ENCODE measurements at regions not wholly inside any gene's neighbourhood (a gene's known extent, or its start where the extent isn't known, plus 50 kb on each side); places are given as distances from the start of the nearest gene placed in this dataset.

DNA sequence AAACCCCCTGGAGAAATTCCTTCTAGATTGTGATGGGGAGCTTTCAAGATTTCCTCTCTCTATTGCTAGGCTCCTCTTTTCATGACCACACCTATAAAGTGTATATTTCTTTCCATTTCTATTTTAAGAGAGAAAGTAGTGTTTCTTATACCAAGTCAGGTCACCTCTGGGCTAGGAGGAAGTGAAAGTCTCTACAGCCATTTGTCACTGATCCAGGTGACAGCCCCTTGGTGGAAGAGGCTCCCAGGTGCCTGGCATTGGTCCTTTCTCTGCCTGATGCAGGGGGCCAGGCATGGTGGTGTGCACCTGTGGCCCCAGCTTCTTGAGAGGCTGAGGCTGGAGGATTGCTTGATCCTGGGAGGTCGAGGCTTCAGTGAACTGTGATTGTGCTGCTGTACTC, 64.7 kb downstream of the DHCR7 start:
- intact Hi-C loops (cut with DNase I): no loop called here
- Histone ChIP-seq H3K36me3 (replicated peaks in 1 of 2; ENCODE audit: insufficient read depth in 1 of 2, low read depth in 2 of 2) (no peaks in the 10 kb centered on the region), H3K27me3 (no peaks in the 10 kb centered on the region), H3K4me1 (no peaks in the 10 kb centered on the region), H3K9me3 (no peaks in the 10 kb centered on the region), H3K27ac (no peak overlapping the region), H3K4me3 (no peak overlapping the region)
- ATAC-seq (no peak), DNase-seq (no peak)
- 100% methylated on average over 1 of the region's 1 CpG for WGBS, 2 donors
- TF ChIP-seq POLR2A (IDR thresholded peaks at IDR 0.05): no peak
- TF ChIP-seq, protein P1, sequence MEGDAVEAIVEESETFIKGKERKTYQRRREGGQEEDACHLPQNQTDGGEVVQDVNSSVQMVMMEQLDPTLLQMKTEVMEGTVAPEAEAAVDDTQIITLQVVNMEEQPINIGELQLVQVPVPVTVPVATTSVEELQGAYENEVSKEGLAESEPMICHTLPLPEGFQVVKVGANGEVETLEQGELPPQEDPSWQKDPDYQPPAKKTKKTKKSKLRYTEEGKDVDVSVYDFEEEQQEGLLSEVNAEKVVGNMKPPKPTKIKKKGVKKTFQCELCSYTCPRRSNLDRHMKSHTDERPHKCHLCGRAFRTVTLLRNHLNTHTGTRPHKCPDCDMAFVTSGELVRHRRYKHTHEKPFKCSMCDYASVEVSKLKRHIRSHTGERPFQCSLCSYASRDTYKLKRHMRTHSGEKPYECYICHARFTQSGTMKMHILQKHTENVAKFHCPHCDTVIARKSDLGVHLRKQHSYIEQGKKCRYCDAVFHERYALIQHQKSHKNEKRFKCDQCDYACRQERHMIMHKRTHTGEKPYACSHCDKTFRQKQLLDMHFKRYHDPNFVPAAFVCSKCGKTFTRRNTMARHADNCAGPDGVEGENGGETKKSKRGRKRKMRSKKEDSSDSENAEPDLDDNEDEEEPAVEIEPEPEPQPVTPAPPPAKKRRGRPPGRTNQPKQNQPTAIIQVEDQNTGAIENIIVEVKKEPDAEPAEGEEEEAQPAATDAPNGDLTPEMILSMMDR (IDR thresholded peaks at IDR 0.05): no peak

DNA sequence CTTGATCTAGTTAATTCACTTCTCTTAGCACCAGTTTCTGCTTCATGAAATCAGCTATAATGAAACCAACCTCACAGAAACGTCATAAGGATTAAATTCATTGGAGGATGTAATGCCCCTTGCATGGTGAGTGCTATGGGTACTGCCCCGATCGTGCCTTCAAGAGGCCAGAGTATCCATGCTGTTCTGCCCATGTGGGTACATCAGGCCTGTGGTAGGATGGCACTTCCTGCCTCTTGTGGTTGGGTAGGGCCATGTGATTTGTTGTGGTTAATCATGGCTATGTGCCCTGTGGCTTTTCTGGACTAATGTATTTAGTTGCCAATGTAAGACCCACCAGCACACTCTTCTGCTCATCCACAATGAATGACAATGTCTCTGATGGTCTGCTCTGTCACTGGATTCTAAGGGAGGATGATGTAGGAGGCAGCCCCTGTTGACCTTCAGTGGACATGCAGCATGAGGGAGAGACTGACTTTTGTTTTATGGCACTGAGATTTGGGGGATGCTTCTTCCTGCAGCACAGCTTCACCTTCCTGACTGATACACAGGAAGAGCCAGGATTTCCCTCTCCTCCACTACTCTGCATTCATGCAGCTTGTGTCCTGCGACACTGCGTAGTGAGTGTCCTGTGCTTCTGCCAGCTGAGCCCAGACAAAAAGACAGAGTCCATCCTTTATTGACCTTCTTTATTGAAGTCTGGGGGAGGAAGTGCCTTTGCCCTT, 66.2 kb downstream of the DHCR7 start:
- intact Hi-C loops (cut with DNase I): no loop called here
- 74 to 83% methylated on average over 5 of the region's 5 CpGs for WGBS, 2 donors
- Histone ChIP-seq H3K36me3 (replicated peaks in 1 of 2; ENCODE audit: insufficient read depth in 1 of 2, low read depth in 2 of 2) (no peaks in the 10 kb centered on the region), H3K4me3 (no peak overlapping the region), H3K4me1 (no peaks in the 10 kb centered on the region), H3K9me3 (no peaks in the 10 kb centered on the region), H3K27ac (no peak overlapping the region), H3K27me3 (no peaks in the 10 kb centered on the region)
- DNase-seq: no peak
- no peak for TF ChIP-seq POLR2A (IDR thresholded peaks at IDR 0.05)
- TF ChIP-seq, protein P1 (IDR thresholded peaks at IDR 0.05): no peak
- no peak for ATAC-seq

- 60 to 69% methylated on average over 2 of the region's 2 CpGs for WGBS, 2 donors
- no peak for DNase-seq
- no peaks in the 10 kb centered on the region for H3K27me3 ChIP-seq
- no peaks in the 10 kb centered on the region for H3K4me1 ChIP-seq
- intact Hi-C loops (cut with DNase I): no loop called here
- no peak for TF ChIP-seq POLR2A (IDR thresholded peaks at IDR 0.05)
- TF ChIP-seq, protein P1 (IDR thresholded peaks at IDR 0.05): no peak
- H3K4me3 ChIP-seq: no peak overlapping the region
- H3K27ac ChIP-seq: no peak overlapping the region
- H3K9me3 ChIP-seq: no peaks in the 10 kb centered on the region
- no peak for ATAC-seq
- H3K36me3 ChIP-seq (replicated peaks in 1 of 2; ENCODE audit: insufficient read depth in 1 of 2, low read depth in 2 of 2): no peaks in the 10 kb centered on the region
Observed at GRCh38 chr11:71379701-71380100, 68.5 kb downstream of the DHCR7 start.

DNA sequence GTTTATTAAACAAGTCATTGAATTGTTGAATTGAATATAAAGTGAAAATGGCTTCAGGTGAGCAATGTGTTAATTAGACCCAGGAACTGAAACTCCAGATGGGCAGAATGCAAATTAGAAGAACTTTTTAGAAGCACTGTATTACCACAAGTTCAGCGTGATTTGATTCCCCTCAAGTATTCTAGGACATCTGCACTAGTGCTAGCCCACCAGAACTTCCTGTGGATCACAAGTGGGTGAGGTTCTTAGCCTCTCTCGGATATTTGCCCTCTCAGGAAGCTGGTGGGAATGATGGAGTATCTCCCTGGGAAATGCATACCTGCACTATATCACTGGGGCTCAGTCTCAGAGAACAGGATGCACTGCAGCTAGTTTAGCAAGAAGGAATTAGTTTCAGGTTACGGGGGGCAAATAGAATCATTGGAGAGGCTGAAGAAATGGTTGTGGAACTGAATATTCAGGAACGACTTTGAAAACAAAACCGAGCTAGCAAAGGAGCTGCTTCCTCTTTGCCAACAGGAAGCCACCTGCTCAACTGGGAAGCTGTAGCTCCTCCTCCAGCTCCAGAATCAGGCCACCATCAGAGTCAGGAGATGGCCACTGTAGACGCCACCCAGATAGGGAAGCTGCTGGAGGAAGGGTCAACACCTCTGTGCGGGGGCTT, 74.3 kb downstream of the DHCR7 start:
- H3K9me3 ChIP-seq: no peaks in the 10 kb centered on the region
- intact Hi-C loops (cut with DNase I): no loop called here
- no peak overlapping the region for H3K4me3 ChIP-seq
- 47 to 53% methylated on average over 7 of the region's 7 CpGs for WGBS, 2 donors
- H3K27me3 ChIP-seq: no peaks in the 10 kb centered on the region
- no peaks in the 10 kb centered on the region for H3K36me3 ChIP-seq (replicated peaks in 1 of 2; ENCODE audit: insufficient read depth in 1 of 2, low read depth in 2 of 2)
- TF ChIP-seq POLR2A (IDR thresholded peaks at IDR 0.05): no peak
- TF ChIP-seq, protein P1 (IDR thresholded peaks at IDR 0.05): no peak
- ATAC-seq: no peak
- no peak overlapping the region for H3K27ac ChIP-seq
- no peaks in the 10 kb centered on the region for H3K4me1 ChIP-seq
- no peak for DNase-seq
